Immature natural killer cell (primary cell): ENCODE measurements at regions not wholly inside any gene's neighbourhood (a gene's known extent, or its start where the extent isn't known, plus 50 kb on each side); places are given as distances from the start of the nearest gene placed in this dataset.

Experiments
- DNase-seq, 3 donors: peaks; one replicate each; pipeline ENCODE4 v3.0.0; 2022; ENCODE audit warnings: mixed read lengths in 1 of 3
- H3K27ac Mint-ChIP-seq, 6 donors: one replicate each; pipeline ENCODE4 v1.8.0; 2020; ENCODE audit warnings: mixed read lengths in 6 of 6, mild to moderate bottlenecking in 5 of 6, inconsistent platforms in 4 of 6, moderate library complexity in 3 of 6
- H3K27me3 Mint-ChIP-seq, 3 donors: one replicate each; pipeline ENCODE4 v1.8.0; 2020 to 2021; ENCODE audit warnings: low read depth in 3 of 3, mild to moderate bottlenecking in 3 of 3, mixed read lengths in 3 of 3, moderate library complexity in 3 of 3, inconsistent platforms in 1 of 3
- H3K36me3 Mint-ChIP-seq, 3 donors: one replicate each; pipeline ENCODE4 v1.8.0; 2020; ENCODE audit warnings: mixed read lengths in 3 of 3, inconsistent platforms in 2 of 3, mild to moderate bottlenecking in 2 of 3
- H3K4me1 Mint-ChIP-seq, 2 donors: one replicate each; pipeline ENCODE4 v1.8.0; 2020; ENCODE audit warnings: inconsistent platforms in 2 of 2, mild to moderate bottlenecking in 2 of 2, mixed read lengths in 2 of 2, moderate library complexity in 1 of 2
- H3K4me3 Mint-ChIP-seq, 5 donors: one replicate each; pipeline ENCODE4 v1.8.0; 2020; ENCODE audit warnings: mild to moderate bottlenecking in 5 of 5, mixed read lengths in 5 of 5, inconsistent platforms in 3 of 5, moderate library complexity in 3 of 5
- H3K9me3 Mint-ChIP-seq, 6 donors: one replicate each; pipeline ENCODE4 v1.8.0; 2020; ENCODE audit warnings: mild to moderate bottlenecking in 6 of 6, mixed read lengths in 6 of 6, inconsistent platforms in 4 of 6, moderate library complexity in 3 of 6

DNA sequence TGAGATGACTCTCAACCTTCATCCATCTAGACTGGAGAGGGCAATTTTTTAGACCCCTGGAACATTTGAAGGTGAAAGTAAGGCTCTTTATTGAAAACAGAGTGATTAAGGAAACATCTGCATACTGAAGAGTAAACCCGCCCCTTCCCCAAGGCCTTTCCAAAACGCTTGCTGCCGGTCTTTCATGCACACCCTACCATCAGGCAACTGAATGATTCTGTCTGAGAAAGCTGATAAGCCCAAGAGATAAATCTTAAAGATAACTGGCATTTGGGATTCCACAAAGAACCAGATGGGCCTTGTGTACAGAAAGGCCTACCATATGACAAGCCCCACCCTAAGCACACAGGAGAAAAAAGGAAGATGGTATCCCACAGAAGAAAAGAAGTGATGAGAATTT, 54.4 kb upstream of the PIK3R1 start:
- H3K4me1 Mint-ChIP-seq, result no peaks in the 10 kb centered on the region
- no peaks in the 10 kb centered on the region for H3K9me3 Mint-ChIP-seq
- H3K27me3 Mint-ChIP-seq, result no peaks in the 10 kb centered on the region
- H3K36me3 Mint-ChIP-seq, result no peaks in the 10 kb centered on the region
- H3K27ac Mint-ChIP-seq, result no peak overlapping the region
- no peak for DNase-seq
- no peak overlapping the region for H3K4me3 Mint-ChIP-seq

DNA sequence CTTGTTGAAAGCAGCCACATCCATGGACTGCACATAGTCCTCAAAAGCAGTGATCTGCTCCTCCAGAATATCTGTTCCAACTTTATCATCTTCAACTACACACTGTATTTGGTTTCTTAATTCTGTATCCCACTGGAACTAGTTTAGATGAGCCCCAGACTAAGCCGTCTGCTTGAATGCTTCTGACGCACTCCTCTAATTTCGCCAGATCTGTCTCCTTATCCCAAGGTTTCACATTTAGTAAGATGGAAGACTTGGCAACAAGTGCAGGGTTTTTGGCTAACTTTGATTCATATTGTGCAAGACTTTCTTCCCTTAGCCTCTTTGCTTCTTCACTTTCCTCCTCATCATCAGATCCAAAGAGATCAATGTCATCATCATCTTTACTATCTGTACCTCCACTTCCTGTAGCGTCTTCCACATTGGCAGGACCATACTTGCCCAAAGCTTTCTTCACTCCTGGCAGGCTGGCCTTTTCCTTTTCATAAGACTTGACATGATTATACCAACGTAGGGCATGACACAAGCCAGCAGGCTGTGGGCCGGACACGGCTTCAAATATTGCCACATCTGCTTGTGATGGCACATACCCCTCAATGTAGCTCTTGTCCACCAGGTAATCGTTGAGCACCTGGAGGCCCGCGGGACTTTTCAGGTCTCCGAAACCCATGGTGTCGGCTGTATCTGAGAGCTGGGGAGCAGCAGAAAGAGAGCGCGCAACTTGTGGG, 56.2 kb upstream of the PIK3R1 start:
- Mint-ChIP-seq H3K4me3 (no peak overlapping the region), H3K27ac (no peak overlapping the region), H3K27me3 (no peaks in the 10 kb centered on the region), H3K9me3 (no peaks in the 10 kb centered on the region), H3K4me1 (no peaks in the 10 kb centered on the region), H3K36me3 (no peaks in the 10 kb centered on the region)
- DNase-seq, result no peak

DNA sequence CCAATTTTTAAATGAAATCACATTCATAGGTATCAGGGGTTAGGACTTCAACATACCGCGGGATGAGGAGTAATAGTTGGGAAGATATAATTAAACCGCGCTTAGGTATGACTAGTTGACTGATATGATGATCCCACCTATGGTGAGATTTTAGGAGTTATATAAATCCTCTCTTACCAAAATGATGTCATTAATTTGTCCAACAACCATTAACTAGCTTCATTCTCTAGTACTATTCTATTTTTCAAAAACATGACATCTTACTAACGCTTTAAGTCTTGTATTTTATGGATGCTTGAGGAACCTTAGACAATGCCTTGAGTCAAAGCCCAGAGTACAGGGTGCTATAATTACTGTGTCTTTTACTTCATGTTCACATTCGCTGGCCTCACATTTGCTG, 59.6 kb upstream of the PIK3R1 start:
- H3K27ac Mint-ChIP-seq, result no peak overlapping the region
- no peak overlapping the region for H3K4me3 Mint-ChIP-seq
- H3K27me3 Mint-ChIP-seq, result no peaks in the 10 kb centered on the region
- H3K9me3 Mint-ChIP-seq, result no peaks in the 10 kb centered on the region
- no peaks in the 10 kb centered on the region for H3K4me1 Mint-ChIP-seq
- H3K36me3 Mint-ChIP-seq, result no peaks in the 10 kb centered on the region
- DNase-seq, result no peak

DNA sequence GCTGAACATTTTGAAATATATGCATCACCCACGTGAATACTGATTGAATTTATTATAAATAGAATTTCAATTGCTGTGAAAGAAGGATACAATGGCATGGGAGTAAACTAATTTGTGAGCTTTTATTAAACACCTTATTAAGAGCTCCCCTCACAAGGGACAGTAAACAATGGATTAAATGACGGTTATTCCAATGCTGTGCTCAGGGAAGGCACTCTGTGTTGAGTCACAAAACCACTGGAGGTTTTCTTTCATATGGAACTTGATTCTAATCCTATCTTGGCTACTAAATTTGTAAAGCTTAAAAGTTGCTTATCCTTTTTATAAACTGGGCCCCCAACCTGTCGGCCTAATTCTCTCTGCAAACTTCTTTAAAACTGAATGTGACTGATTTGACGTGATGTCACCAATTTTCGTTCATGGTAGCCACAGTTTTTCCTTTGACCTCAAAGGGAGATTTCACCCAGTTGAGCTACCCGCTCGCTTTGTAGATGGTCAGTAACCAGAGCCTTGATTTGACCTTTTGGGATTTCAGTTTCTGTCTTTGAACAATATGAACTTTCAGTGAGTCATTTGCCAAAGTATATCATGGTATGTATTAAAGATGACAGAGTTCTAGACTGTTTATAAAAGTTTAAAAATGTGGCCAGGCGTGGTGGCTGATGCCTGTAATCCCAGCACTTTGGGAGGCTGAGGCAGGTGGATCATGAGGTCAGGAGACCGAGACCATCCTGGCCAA, 61.3 kb upstream of the PIK3R1 start:
- DNase-seq, result no peak
- H3K9me3 Mint-ChIP-seq, result no peaks in the 10 kb centered on the region
- no peaks in the 10 kb centered on the region for H3K27me3 Mint-ChIP-seq
- H3K4me3 Mint-ChIP-seq, result no peak overlapping the region
- H3K27ac Mint-ChIP-seq, result no peak overlapping the region
- H3K36me3 Mint-ChIP-seq, result no peaks in the 10 kb centered on the region
- no peaks in the 10 kb centered on the region for H3K4me1 Mint-ChIP-seq

DNA sequence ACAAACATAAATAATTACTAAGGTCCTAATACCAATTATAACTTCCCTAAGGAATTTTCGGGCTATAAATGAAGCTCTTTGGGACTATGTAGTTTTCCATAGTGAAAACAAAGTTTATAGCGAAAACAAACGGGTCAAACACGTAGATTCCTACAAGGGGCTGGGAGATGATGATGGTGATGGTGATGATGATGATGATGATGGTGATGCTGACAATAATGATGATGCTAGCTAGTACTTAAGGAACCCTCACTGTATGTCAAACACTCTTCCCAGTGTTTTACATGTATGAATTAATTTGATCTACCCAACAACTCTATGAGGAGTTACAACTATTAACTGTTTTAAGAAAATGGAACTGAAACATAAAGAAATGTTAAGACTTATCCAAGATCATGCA, 63.7 kb upstream of the PIK3R1 start:
- no peaks in the 10 kb centered on the region for H3K9me3 Mint-ChIP-seq
- H3K27me3 Mint-ChIP-seq, result no peaks in the 10 kb centered on the region
- H3K4me3 Mint-ChIP-seq, result no peak overlapping the region
- DNase-seq, result no peak
- H3K4me1 Mint-ChIP-seq, result no peaks in the 10 kb centered on the region
- no peak overlapping the region for H3K27ac Mint-ChIP-seq
- no peaks in the 10 kb centered on the region for H3K36me3 Mint-ChIP-seq

DNA sequence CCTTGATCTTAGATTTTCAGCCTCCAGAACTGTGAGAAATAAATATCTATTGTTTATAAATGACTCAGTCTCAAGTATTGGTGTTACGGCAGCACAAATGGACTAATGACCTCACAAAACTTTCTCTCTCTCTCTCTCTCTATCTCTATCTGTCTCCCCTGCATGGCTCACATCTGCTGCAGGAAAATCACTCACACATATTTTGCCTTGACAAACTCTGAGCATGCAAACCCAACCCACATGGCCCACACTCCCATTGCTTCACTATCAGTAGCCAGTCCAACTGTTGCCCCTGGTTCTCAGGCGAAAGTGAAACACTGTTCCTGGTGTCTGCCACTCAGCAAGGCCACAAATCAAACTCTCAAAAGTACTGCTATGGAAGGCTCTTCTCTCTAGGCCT, 66.4 kb upstream of the PIK3R1 start:
- Mint-ChIP-seq H3K4me3 (no peak overlapping the region), H3K27me3 (no peaks in the 10 kb centered on the region), H3K9me3 (no peaks in the 10 kb centered on the region), H3K36me3 (no peaks in the 10 kb centered on the region), H3K27ac (no peak overlapping the region), H3K4me1 (no peaks in the 10 kb centered on the region)
- DNase-seq, result no peak

DNA sequence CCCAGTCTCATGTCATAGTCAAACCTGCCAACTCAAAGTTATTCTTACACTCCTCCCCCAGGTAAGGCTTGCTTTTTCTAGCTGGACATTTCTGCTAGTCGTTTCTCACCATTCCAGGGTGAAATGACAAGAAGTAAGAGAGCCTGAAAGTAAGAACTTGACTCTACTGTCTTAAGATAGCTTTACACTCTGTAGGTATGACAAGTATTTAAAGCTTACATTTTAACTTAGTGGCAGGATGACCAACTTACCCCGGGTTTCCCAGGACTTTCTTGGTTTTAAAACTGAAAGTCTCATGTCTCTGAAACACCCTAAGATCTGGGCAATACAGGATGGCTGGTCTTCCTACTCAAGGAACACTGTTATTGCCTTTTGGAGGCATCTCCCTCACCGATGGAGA, 67.5 kb upstream of the PIK3R1 start:
- H3K27me3 Mint-ChIP-seq, result no peaks in the 10 kb centered on the region
- no peak for DNase-seq
- peaks cover 0 to 3% (median 0%) of the 10 kb centered on the region in 6 donors for H3K9me3 Mint-ChIP-seq
- H3K4me3 Mint-ChIP-seq, result no peak overlapping the region
- no peaks in the 10 kb centered on the region for H3K36me3 Mint-ChIP-seq
- no peaks in the 10 kb centered on the region for H3K4me1 Mint-ChIP-seq
- no peak overlapping the region for H3K27ac Mint-ChIP-seq

DNA sequence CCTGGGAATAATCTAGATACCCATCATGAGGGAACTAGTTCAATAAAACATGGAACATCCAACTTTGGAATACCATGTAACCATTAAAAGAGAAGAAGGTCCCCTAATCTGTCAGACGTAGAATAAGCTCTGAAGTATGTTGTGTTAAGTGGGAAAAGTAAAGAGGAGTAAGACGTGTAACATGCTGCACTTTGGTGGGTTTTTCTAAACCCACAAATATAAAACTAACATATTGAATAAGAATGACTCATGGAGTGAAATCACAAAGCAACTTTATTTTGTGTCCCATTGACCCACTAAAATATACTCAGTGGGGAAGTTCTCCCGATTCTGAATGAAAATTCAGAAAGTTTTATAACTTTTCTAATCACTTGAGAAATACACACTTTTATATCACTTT, 67.9 kb upstream of the PIK3R1 start:
- no peak overlapping the region for H3K4me3 Mint-ChIP-seq
- peaks cover 0 to 3% (median 0%) of the 10 kb centered on the region in 6 donors for H3K9me3 Mint-ChIP-seq
- no peaks in the 10 kb centered on the region for H3K4me1 Mint-ChIP-seq
- no peaks in the 10 kb centered on the region for H3K27me3 Mint-ChIP-seq
- no peaks in the 10 kb centered on the region for H3K36me3 Mint-ChIP-seq
- no peak for DNase-seq
- no peak overlapping the region for H3K27ac Mint-ChIP-seq

DNA sequence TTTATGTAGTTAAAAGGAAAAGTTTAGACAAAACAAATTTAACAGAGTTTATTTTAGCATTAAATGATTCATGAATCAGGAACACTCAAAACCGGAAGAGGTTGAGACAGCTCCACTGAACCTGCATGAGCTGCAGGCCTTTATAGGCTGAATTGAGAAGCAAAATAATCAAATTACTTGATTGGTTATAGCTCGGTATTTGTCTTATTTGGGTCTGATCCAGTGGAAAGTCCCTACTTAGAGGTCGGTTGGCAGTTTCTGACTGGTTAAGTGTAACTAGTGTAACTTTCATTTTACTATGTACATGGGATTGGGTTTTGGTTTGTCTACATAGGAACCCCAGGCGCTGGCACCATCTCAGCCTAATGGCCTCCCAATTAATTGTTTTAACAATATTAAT, 74.1 kb upstream of the PIK3R1 start:
- Mint-ChIP-seq H3K36me3 (no peaks in the 10 kb centered on the region), H3K27ac (peak overlapping the region in 1 of 6 donors; percentile 33), H3K4me3 (peak overlapping the region in 1 of 5 donors; percentile 36), H3K9me3 (peaks cover 0 to 3% (median 0%) of the 10 kb centered on the region in 6 donors), H3K27me3 (no peaks in the 10 kb centered on the region), H3K4me1 (no peaks in the 10 kb centered on the region)
- DNase-seq, result peak in 1 of 3 donors; percentile 31

DNA sequence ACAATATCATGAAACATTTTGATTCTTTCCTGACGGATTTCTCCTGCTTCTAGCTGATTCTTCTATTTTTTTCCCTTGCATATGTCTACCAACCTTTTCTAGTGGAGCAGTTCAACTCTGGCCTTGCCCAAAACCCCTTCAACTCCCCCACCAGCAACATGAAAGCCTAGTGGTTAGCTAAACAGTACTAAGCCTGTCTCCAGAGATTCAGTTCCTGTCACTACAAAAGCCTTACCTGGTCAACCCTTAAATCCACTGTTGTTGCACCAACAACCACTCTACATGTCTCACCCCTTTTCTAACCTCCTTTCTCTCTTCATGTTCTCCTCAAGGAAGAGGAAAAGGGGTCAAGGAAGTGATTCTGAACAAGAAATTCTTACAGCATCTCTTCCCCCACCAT, 74.8 kb upstream of the PIK3R1 start:
- Mint-ChIP-seq H3K27ac (no peak overlapping the region), H3K4me1 (no peaks in the 10 kb centered on the region), H3K9me3 (peaks cover 0 to 3% (median 0%) of the 10 kb centered on the region in 6 donors), H3K27me3 (peaks cover 0 to 1% (median 0%) of the 10 kb centered on the region in 3 donors), H3K36me3 (no peaks in the 10 kb centered on the region), H3K4me3 (no peak overlapping the region)
- no peak for DNase-seq

DNA sequence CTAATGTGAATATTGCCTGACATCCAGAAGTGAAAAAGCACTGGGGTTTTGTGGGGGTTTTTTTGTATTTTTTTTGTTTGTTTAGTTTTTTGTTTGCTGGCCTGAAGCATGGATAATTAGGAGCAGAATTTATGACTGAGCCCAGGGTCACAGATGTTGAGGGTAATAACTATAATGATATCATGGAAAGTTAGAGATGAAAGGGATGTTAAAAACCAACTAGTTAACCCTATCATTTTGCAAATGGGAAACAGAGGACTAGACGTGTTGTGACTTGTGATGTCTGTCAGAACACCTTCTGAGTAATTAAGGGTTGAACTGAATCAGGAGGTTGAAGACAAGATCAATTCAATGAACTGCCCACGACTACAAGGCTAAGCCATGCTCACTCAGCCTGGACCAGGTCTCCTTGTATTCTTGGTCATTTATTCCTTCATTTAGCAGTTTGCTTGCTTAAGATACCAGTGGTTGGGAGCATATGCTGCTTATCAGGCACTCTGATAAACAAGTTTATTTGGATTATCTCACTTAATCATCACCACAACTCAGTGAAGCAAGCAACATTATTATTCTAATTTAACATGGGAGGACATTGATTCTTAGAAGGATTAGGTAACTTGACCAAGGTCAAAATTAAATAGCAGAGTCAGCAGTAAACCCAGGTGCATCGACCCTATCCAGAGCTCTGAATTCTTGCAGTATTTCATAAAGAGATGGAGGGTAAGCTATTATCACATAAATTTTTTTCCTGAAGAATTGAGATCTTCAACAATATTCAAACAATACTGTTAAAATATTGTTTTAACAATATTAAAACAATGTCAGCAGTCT, 75.7 kb upstream of the PIK3R1 start:
- DNase-seq, result no peak
- H3K27ac Mint-ChIP-seq, result no peak overlapping the region
- H3K4me3 Mint-ChIP-seq, result no peak overlapping the region
- peaks cover 0 to 5% (median 1%) of the 10 kb centered on the region in 3 donors for H3K27me3 Mint-ChIP-seq
- no peaks in the 10 kb centered on the region for H3K4me1 Mint-ChIP-seq
- no peaks in the 10 kb centered on the region for H3K36me3 Mint-ChIP-seq
- peaks cover 0 to 3% (median 0%) of the 10 kb centered on the region in 6 donors for H3K9me3 Mint-ChIP-seq

DNA sequence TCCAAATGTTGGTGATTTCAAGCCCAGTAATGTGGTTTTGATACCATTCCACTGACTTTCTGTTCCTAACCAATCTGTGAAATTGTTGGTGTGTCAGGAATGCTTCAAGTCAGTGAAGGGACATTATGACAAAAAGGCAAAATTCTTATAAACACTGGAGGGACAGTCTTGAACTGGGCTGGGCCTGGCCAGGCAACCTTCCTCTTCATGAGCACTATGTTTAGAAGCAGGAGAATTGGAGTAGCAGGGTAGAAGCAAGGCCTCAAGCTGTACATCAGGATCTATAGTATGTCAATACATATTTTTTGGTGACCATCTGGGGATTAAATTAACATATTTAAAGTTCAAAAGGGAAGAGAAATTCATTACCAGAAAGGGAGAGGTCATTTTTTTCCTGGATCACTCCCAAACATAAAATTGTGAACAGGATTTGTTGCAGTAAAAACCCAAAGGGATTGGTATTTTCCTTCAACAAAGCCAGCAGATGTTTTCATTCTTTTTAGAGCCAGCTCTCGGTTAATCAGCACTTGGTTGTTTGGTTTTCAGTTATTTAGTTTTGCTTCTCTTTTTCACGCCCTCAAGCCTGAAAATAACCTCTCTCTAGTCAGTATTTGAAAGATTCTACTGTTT, 77.9 kb upstream of the PIK3R1 start:
- Mint-ChIP-seq H3K4me3 (no peak overlapping the region), H3K36me3 (no peaks in the 10 kb centered on the region), H3K9me3 (no peaks in the 10 kb centered on the region), H3K27me3 (peaks cover 0 to 5% (median 1%) of the 10 kb centered on the region in 3 donors), H3K4me1 (no peaks in the 10 kb centered on the region), H3K27ac (no peak overlapping the region)
- no peak for DNase-seq

DNA sequence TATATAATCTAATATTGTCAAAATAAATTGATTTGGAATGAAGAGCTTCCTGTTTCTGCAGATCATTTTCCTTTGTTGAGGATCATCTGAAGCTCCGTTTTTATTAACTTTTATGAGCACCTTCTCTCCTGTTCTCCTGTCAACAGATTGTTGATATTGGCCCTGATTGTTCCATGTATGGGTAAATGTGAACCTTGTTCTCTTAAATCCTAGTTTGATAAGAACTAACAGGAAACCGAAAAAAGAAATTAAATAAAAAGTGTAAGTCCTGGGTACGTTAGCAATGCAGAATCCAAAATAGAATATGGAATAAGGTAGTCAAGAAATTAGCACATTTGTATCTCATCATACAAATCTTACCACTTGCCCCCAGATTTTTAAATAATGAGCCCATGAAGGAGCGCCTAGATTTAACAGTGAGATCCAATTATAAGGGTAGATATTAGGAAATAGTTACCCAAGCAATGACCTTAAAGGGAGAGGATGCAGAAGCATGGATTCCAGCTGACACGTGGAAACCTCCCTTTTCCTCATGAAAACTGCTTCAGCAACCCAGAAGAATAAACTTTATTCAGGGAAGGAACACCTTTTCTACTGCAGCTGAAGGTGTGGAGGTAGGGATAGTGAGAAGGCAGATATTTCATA, 80.8 kb upstream of the PIK3R1 start:
- Mint-ChIP-seq H3K9me3 (no peaks in the 10 kb centered on the region), H3K27ac (no peak overlapping the region)
- DNase-seq, result no peak

More for the DNA sequence above, 80.8 kb upstream of the PIK3R1 start:
- H3K4me1 Mint-ChIP-seq, result no peaks in the 10 kb centered on the region
- H3K4me3 Mint-ChIP-seq, result no peak overlapping the region
- peaks cover 1 to 11% (median 3%) of the 10 kb centered on the region in 3 donors for H3K27me3 Mint-ChIP-seq
- H3K36me3 Mint-ChIP-seq, result no peaks in the 10 kb centered on the region
